AG08395 (cell line): ENCODE measurements at regions not wholly inside any gene's neighbourhood (a gene's known extent, or its start where the extent isn't known, plus 50 kb on each side); places are given as distances from the start of the nearest gene placed in this dataset.

Experiments used
- DNase-seq: peaks from one replicate; pipeline ENCODE4 v3.0.0; 2012; ENCODE audit warnings: mixed read lengths, low spot score

GRCh38 chr4:74615411-74615810 lies 170.5 kb downstream of the AREG start:
- DNase-seq = no peak

DNA sequence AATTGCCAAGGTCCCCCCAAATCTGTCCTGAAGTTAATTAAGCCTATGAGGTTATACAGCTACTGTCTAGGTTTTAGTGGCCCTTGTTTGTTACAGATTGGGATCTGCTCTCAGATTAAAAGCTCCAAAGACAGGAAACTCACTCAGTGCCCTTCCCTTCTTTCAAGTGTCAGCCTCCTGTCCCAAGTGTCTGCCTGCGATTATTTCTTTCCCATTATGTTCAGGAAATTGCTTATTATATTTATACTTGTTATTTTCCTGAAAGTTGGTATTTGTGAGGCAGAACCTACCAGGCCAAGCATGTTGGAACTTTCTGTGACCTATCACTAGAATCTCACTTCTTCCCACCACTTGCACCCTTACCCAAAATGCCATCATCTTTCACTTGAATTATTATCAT lies 173.2 kb downstream of the AREG start:
- DNase-seq = no peak

- no peak for DNase-seq
These were observed 173.7 kb downstream of the AREG start for GRCh38 chr4:74618659-74619058.

- no peak for DNase-seq
These were observed 174.2 kb downstream of the BTC start for GRCh38 chr4:74619931-74620702.

GRCh38 chr4:74621616-74622015 lies 172.7 kb downstream of the BTC start:
- no peak for DNase-seq

DNA sequence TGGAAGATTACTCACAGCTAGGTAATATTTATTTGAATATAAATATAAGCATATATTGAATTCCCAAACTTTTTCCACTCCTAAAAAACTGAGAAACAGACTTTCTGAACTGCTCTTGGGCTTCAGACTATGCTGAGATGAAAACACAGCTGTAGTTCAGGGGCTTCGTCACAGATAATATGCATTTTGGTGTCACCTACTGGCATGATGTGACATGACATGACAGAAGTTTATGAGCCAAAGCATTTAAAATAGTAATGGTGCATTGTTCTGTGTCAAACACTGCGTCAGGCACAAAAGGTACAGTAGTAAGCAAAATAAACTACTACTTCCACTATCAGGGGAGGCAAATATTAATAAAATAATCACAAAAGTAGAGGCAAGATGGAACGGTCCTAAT lies 171.3 kb downstream of the BTC start:
- peak; percentile 11 for DNase-seq

- DNase-seq = peak; percentile 56
These were observed 169.8 kb downstream of the BTC start for GRCh38 chr4:74624351-74625151.

DNA sequence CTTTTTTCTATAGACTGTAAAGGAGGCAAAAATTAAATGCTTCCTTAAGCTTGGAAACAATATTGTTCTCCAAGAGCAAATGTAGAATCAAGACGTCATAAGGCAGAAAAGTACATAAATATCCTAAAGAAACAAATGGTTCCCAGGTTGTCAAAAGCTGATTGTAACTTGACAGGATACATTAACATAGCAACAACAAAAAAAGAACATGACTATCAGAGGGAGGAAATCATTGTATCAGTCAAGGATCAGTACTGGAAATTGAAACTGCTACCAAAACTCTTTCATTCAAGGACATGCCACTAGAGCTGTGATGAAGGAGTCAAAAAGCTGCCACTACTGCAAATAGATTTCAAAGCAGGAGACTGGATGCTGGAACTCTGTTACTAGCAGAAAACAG lies 168.3 kb downstream of the BTC start:
- DNase-seq = no peak

DNA sequence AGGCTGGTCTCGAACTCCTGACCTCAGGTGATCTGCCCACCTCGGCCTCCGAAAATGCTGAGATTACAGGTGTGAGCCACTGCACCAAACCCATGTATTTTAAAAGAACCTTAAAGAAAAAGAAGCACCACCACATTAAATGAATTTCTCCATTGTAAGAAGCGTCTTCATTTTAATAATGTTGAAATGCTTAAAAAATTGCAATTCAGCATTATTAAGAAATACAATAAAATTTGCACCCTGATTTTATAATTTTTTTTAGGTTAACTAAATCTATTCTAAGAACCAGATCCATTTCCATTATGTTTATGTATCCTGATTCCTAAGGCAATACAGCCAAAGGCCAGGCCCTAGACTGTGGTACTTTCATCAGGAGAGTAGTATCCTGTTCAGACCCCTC lies 167.2 kb downstream of the BTC start:
- no peak for DNase-seq

- no peak for DNase-seq
These were observed 166.8 kb downstream of the BTC start for GRCh38 chr4:74627504-74627903.

GRCh38 chr4:74628852-74629620 lies 165.3 kb downstream of the BTC start:
- DNase-seq = no peak

DNA sequence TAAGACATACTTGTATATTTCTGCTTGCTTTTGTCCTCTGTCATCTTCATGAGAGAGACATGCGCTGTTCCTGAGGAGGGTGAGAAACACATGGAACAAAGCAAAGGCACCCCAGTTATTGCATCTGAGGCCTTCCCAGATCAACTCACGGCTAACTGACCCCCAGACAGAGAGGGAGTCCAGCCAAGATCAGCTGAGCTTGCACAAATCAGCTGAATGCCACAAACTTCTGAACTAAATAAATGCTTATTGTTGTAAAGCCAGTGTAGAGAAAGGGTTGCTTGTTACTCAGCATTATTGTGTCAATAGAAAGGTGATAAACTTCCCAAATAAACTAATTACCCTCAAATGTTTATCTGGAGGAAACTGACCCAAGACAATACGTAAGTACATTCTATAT lies 163.8 kb downstream of the BTC start:
- no peak for DNase-seq

DNA sequence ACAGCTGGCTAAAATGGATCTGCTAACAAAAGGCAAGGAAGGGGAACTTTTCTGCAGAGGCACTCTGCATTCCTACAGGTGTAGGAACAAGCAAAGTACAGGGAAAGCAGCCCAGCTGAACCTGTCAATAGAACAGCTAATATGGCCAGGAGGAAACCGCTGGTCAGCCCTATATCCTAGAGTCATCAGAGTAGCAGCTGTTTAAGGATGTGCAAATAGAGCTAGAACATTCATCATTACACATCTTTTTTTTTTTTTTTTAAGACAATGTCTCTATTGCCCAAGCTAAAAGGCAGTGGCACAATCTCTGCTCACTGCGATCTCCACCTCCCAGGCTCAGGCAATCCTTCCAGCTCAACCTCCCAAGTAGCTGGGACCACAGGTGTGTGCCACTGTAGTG lies 163.0 kb downstream of the BTC start:
- DNase-seq = no peak

GRCh38 chr4:74631988-74632387 lies 162.3 kb downstream of the BTC start:
- DNase-seq = no peak

GRCh38 chr4:74632634-74633033 lies 161.7 kb downstream of the BTC start:
- DNase-seq = peak; percentile 2

DNA sequence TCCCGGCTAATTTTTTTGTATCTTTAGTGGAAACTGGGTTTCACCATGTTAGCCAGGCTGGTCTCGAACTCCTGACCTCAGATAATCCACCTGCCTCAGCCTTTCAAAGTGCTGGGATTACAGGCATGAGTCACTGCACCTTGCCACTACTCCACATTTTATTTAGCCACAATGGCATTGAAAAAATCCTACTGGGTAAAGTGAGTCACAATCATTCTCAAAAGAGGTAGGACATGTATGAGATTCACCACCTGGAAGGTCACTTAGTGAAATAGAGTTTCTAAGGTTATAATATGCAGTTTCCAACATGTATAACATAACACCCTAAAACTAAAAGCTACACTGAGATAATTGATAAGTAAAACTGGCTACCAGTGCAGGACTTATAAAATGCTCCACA lies 159.2 kb downstream of the BTC start:
- DNase-seq = no peak

- DNase-seq = no peak
These were observed 158.7 kb downstream of the BTC start for GRCh38 chr4:74635490-74636123.

GRCh38 chr4:74638001-74638400 lies 156.3 kb downstream of the BTC start:
- no peak for DNase-seq

DNA sequence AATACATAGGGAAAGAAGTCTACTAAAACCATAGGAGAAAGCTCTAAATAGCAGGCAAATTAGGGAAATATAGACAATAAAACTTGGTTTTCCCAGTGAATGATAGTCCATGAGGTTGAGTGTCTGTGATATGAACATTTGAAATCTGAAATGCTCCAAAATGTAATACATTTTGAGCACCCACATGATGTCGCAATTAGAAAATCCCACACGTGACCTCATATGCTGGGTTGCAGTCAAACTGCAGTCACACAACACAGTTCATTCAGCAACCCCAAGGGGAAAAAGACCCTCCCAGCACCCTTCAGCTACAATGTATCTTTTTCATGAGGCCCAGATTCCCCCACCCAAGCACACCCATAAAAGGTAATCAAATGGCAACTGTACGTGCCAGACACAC lies 155.6 kb downstream of the BTC start:
- DNase-seq = no peak

DNA sequence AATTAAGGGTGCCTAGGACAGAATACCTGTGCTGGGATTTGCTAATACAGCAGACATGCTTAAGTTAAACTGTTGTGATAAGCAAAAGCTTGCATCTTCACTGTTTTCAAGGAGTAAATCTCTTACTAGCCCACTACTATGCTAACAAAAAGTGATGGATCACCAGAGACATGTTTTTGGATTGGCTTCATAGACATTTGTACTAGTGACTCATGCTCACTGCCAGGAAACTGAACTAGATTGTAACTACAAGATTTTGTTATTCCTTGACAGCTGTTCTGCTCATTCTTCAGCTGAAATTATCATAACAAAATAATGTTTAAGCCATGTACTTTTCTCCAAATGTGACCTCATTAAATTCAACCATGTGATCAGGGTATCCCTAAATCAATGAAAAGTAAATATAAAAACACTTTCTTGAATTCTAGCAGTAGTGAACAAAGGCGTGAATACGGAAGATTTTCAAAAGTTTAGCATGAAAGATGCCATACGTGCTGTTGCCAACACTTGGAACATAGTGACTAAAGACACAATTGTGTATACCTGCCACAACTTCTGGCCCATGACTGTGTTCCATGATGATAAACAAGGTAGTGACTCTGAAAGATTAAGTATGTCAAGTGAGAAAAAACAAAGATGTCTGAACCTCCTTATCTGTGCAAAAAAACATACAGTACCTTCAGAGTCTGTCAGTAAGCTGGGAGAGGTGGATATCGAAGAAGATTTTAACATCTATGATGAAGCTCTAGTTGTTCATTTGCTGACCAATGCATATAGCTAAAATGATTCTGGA lies 154.0 kb downstream of the BTC start:
- DNase-seq = no peak

DNA sequence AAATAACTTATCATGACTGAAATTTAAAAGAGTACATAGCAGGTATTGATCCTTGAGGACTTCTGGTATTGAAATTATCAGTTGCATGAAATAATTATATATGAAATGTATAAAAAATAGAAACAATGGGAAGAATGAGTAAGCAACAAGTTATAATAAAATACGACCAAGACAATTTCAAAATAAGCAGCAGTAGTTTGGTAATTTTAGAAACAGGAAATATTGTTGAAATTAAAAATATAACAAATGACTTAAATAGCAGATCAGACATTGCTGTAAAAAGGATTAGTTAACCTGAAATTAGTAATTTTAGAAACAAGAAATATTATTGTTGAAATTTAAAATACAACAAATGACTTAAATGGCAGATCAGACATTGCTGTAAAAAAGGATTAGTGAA lies 152.3 kb downstream of the BTC start:
- no peak for DNase-seq

GRCh38 chr4:74649193-74649592 lies 145.1 kb downstream of the BTC start:
- no peak for DNase-seq
